Epithelial cell of prostate (primary cell): ENCODE measurements at regions not wholly inside any gene's neighbourhood (a gene's known extent, or its start where the extent isn't known, plus 50 kb on each side); places are given as distances from the start of the nearest gene placed in this dataset.

Source experiments
- DNase-seq: peaks from one replicate; pipeline ENCODE4 v3.0.0-alpha.2; 2011; ENCODE audit warnings: low read depth, low spot score
- H3K27ac ChIP-seq: fragments of 450-650 bp; 2 replicates; pipeline ENCODE4 v1.5.1; 2017; ENCODE audit warnings: mild to moderate bottlenecking

DNA sequence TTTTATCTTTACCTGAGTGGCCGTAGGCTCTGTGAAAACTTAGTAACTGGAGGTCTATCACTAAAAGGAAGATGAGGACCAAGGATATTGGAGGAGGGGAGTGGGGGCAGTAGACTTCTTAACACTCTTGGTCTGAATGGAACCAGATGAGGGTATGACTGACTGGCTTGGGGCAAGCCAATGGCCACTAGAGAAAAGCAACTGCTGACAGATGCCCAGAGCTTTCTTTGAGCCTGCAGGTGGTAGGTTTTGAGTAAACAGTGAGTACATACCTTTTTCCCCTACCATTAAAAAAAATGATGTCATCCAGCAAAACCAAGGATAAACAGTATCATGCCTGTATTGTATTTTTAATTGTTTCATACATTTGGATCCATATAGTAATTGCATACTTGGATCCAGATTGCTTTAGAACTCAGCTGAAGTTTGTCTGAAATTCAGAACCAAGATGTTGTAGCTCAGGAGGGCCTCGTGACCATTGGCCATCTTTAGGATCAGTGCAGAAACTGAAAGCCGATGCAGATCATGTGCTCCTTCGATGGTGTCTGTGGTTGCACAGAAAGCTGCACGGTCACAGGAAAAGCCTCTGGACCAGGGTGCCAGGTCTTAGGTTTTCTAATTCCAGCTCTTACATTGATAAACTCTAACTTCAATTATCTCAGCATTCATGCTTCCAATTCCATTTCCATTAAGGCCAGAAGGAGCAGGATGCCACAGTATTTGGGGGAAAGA lies 131.0 kb downstream of the PDGFRA start:
- DNase-seq: no peak
- no peak overlapping the region for H3K27ac ChIP-seq

- no peak for DNase-seq
- H3K27ac ChIP-seq: no peak overlapping the region
These were observed 133.9 kb downstream of the PDGFRA start for GRCh38 chr4:54363037-54363436.

- no peak for DNase-seq
- H3K27ac ChIP-seq: no peak overlapping the region
These were observed 136.6 kb downstream of the PDGFRA start for GRCh38 chr4:54365691-54366090.

- DNase-seq: no peak
These were observed 138.0 kb downstream of the PDGFRA start for GRCh38 chr4:54367059-54367458.

GRCh38 chr4:54368281-54369265 lies 139.5 kb downstream of the PDGFRA start:
- DNase-seq: no peak
- no peak overlapping the region for H3K27ac ChIP-seq

More at GRCh38 chr4:54367059-54367458, 138.0 kb downstream of the PDGFRA start:
- no peak overlapping the region for H3K27ac ChIP-seq

GRCh38 chr4:54371173-54371572 lies 142.1 kb downstream of the PDGFRA start:
- no peak overlapping the region for H3K27ac ChIP-seq
- no peak for DNase-seq

GRCh38 chr4:54372951-54373350 lies 143.9 kb downstream of the PDGFRA start:
- DNase-seq: no peak

DNA sequence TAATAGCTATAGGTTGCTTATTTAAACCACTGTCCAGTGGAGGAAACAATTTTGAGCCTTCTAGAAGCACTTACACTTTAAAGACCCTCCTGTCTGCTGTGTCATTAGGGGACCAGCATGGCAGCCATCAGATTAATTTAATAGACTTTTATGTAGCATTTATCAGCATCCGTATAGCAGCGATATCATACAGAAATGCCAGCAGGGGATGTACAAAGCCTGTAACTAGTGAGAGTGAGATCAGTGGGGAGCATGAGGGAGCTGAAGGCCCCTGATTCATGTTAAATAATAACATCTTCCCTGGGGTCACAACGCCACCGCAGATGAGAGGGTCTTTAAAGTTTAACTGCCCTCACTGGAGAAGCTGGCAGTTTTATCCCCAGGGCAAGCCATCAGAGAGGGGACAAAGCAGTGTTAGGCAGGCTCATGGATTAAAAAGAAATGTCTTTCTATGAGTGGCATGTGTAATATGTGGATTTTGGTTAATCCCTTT lies 144.7 kb downstream of the PDGFRA start:
- no peak overlapping the region for H3K27ac ChIP-seq
- no peak for DNase-seq

More at GRCh38 chr4:54372951-54373350, 143.9 kb downstream of the PDGFRA start:
- no peak overlapping the region for H3K27ac ChIP-seq

DNA sequence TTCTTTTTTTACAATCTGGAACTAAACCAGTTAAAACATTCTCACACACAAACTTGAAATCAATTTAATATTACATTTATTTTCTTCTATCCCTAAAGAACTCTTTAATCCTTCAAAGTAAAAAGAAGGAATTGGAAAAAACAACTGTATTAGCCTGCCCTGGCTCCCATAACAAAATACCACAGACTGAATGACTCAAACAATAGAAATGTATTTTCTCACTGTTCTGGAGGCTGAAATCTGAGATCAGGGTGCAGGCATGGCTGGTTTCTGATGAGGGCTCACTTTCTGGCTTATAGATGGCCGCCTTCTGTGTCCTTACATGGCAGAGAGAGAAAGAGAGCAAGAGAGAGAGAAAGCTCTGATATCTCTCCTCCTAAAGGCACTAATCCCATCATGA lies 149.4 kb downstream of the PDGFRA start:
- no peak overlapping the region for H3K27ac ChIP-seq
- DNase-seq: no peak

- no peak for DNase-seq
- H3K27ac ChIP-seq: no peak overlapping the region
These were observed 155.1 kb downstream of the PDGFRA start for GRCh38 chr4:54384152-54384551.

- no peak for DNase-seq
- H3K27ac ChIP-seq: no peak overlapping the region
These were observed 155.5 kb downstream of the PDGFRA start for GRCh38 chr4:54384563-54384962.

GRCh38 chr4:54386042-54386669 lies 157.1 kb downstream of the PDGFRA start:
- no peak overlapping the region for H3K27ac ChIP-seq
- DNase-seq: no peak

DNA sequence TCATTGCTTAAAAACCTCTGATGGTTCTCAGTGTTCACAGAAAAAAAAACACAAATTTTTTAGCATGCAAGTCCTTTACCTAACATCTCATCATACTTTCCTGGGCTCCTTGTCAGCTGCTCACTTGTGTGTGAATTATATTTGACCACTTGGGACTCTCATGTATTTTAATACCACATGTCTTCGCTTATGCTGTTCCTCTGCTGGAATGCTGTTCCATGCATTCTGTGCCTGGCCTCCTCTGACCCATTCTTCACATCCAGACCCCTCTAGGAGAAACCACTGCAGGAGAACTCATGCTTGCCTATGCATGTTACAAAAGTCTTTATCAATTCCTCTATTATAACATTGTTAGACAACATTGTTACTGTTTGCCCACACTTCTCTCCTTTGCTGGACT lies 157.6 kb downstream of the PDGFRA start:
- H3K27ac ChIP-seq: no peak overlapping the region
- DNase-seq: no peak

DNA sequence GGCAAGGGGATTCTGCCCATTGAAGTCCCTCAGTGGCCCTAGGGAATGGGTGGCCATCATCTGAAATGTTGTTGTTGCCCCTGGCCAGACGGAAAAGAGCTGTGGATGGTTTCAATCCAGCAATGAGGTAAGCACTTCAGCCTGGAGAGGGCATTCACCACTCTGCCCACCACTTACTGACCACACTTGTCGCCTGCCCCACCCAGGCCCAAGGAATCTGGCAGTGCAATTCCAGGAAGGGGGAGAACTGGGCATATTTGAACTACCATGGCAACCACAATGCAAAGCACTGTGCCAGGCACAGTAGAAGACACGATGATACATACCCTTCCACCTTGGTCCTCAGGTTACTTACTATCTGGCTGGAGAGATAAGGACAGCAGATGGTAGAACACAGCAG lies 161.6 kb downstream of the PDGFRA start:
- DNase-seq: no peak
- H3K27ac ChIP-seq: no peak overlapping the region

GRCh38 chr4:54391104-54391503 lies 162.0 kb downstream of the PDGFRA start:
- H3K27ac ChIP-seq: no peak overlapping the region
- DNase-seq: no peak

- H3K27ac ChIP-seq: no peak overlapping the region
- no peak for DNase-seq
These were observed 163.4 kb downstream of the PDGFRA start for GRCh38 chr4:54392479-54392878.

DNA sequence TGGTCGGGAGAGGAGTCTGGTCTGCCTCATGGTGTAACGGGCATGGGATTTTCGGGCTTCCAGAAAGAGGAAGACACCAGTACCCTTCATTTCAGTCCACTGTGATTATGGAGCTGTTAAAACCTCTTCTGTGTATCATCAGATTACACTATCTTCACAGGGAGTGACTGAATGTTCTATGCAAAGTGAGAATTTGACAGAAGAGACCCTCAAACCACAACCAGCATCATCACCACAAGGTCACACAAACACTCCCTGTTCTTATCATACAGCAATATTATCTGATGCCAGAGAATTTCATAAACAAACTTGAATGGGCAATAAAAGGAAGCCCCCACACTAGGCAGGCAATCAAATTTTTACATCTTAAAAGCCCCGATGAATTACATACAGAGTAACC lies 164.2 kb downstream of the PDGFRA start:
- DNase-seq: no peak
- no peak overlapping the region for H3K27ac ChIP-seq

DNA sequence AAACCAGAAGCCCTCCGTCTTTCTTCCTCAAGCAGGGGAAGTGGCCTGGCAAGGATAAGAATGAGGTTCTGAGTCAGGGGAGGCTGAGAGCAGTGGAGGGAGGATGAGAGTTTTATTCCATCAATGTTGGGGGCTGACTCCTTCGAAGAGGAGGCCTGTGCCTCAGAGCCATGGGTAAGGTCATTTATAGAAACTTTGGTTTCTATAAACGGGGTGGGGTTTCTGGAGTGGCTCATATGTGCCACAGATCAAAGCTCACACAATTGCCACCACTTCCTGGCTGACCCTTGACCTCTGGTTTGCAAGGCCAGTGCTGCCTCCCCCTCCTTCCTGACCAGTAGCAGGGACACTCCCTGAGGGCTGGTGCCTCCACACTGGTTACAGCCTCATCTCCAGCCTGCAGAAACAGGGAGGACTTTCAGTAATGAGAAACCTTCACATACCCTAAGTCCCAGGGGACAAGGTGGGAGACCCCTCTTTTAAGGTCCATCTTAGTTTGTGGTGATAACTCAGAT lies 166.0 kb downstream of the PDGFRA start:
- H3K27ac ChIP-seq: no peak overlapping the region
- no peak for DNase-seq

DNA sequence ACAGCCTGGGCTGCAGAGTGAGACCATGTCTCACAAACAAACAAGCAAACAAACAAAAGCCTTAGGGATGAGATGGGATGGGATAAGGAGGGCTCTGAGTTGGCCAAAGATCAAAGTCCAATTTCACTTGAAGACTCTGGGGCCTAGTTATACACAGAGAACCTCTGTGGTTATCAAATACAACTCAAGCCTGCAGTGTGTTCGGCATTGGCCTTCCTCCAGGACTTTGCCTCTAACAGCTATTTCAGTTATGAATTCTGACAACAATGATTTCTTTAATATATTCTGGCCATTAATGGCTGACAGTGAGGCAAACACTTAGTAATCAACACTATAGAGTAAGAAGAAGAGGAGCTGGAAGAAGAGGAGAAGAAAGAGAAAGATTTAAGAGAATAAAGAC lies 171.1 kb downstream of the PDGFRA start:
- no peak for DNase-seq
- no peak overlapping the region for H3K27ac ChIP-seq

DNA sequence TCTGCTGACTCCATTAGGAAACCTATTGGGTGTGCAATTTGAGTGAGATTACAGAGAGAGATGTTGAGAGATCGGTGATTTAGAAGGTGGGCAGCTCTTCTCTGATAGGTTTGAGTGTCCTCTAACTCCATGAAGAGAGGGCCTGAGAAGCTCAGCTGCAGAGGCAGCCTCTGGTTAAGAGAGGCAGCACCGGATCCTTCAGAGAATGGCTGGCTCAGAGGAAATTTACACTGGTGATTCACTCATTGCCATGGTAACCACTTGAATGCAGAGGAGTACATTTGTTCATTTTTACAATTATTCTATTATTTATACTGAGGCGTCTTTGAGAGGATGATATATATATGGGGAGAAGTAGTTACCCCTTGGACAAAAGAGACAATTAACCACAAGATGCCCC lies 171.7 kb downstream of the PDGFRA start:
- no peak overlapping the region for H3K27ac ChIP-seq

More for the DNA sequence above, 171.7 kb downstream of the PDGFRA start:
- DNase-seq: no peak
